ENCODE measurements at regions not wholly inside any gene's neighbourhood (a gene's known extent, or its start where the extent isn't known, plus 50 kb on each side); places are given as distances from the start of the nearest gene placed in this dataset.

DNA sequence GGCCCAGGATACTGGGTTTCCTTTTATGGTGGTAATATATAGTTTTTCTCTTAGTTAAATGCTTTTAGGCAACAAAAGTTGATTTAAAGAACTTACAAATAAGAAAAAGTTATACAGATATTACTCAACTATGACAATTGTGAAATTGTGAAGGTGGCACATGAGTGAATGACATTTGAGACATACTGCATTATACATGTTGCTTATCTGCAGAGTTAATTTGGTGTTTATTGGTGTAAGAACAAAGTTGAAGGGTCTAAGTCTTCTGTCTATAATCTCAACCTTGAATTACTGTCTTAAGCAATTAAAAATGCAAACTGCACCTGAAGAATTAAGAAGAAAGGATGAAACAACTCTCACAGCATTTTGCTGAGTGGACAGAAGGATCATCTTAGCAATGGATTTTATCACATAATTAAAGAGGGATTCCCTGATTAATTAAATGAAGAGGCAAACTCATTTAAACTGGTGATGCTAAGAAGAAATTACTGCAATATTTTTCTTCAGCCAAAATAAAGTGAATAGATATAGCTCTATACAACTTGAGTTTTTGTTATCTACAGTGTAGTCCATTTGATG lies 298.9 kb upstream of the TGFBR2 start:
- H3K9me3 Mint-ChIP-seq (ENCODE audit: low read depth): peaks cover 6% of the 10 kb centered on the region
- H3K27ac Mint-ChIP-seq: no peak overlapping the region
- H3K27me3 Mint-ChIP-seq: no peaks in the 10 kb centered on the region
- H3K36me3 Mint-ChIP-seq (ENCODE audit: insufficient read depth): no peaks in the 10 kb centered on the region
- DNase-seq (ENCODE audit: low spot score, unreplicated experiment): no peak
- peaks cover 2% of the 10 kb centered on the region for H3K4me1 Mint-ChIP-seq (ENCODE audit: low read depth)
- TF ChIP-seq, protein P1, sequence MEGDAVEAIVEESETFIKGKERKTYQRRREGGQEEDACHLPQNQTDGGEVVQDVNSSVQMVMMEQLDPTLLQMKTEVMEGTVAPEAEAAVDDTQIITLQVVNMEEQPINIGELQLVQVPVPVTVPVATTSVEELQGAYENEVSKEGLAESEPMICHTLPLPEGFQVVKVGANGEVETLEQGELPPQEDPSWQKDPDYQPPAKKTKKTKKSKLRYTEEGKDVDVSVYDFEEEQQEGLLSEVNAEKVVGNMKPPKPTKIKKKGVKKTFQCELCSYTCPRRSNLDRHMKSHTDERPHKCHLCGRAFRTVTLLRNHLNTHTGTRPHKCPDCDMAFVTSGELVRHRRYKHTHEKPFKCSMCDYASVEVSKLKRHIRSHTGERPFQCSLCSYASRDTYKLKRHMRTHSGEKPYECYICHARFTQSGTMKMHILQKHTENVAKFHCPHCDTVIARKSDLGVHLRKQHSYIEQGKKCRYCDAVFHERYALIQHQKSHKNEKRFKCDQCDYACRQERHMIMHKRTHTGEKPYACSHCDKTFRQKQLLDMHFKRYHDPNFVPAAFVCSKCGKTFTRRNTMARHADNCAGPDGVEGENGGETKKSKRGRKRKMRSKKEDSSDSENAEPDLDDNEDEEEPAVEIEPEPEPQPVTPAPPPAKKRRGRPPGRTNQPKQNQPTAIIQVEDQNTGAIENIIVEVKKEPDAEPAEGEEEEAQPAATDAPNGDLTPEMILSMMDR (IDR thresholded peaks at IDR 0.05; ENCODE audit: unreplicated experiment): no peak
- H3K4me3 Mint-ChIP-seq (ENCODE audit: low read depth): no peak overlapping the region

DNA sequence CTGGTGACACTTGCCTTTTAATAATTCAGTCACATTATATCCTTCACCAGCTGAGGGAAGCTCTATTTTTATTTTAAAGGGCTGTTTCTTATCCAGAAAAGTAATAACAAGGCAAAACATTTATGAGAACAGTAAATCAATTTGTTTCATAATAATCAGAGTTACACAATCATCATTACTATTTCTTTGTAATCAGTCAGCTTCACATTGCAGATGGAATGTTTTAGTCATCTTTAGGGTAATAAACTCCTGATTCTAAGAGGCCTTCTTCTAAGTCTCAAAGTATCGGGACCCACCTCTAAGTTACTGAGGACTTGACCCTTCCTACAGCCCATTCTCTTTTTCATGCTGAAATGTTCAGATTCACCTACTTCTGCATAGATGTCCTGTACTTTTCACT lies 298.3 kb upstream of the TGFBR2 start:
- H3K4me1 Mint-ChIP-seq (ENCODE audit: low read depth): peaks cover 2% of the 10 kb centered on the region
- no peak overlapping the region for H3K27ac Mint-ChIP-seq
- no peaks in the 10 kb centered on the region for H3K36me3 Mint-ChIP-seq (ENCODE audit: insufficient read depth)
- H3K9me3 Mint-ChIP-seq (ENCODE audit: low read depth): peaks cover 6% of the 10 kb centered on the region
- DNase-seq (ENCODE audit: low spot score, unreplicated experiment): no peak
- no peak overlapping the region for H3K4me3 Mint-ChIP-seq (ENCODE audit: low read depth)
- TF ChIP-seq, protein P1 (IDR thresholded peaks at IDR 0.05; ENCODE audit: unreplicated experiment): no peak
- H3K27me3 Mint-ChIP-seq: no peaks in the 10 kb centered on the region

DNA sequence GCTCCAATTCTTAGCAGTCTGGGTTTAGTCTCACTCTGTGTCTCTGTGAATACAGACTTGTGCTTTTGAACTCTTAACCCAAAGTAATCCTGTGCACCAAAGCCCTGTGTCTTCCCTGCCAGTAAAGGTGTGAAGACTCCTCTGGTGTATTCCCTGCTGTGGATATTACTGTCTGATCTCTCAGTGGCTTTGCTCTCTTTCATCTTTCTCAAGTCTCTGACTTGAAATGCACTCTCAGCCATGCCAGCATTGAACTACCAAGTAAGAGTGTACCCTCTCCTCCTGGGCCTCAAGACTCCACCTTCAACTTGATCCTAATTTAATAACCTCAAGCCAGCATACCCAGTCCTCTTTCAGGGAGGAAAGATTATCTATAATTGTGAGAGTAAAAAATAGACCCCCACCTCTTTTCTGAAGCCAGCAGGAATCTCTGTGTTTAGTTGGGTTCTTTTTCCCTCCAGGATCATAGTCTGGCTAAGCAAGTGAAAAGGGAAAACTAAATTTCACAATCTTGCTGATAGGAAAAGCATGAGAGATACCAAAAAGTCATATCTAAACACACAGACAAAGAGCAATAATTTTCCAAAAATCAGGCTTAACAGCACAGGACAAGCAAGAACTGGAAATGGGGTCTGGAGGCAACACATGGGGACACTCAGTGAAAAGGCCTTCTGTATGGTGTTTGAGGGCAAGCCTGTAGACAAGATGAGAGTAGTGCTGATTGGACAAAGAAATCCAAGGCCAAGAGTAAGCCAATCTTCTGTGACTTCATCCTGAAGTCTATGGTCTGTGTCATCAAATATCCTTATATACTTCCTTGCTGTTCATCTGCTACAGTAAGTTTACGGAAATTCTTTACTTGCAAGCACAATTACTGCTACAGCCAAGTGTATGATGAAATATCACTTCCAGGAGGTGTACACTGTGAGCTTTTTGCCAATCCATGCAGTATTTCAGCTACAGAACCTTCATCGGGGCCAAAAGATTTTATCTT lies 296.1 kb upstream of the TGFBR2 start:
- no peaks in the 10 kb centered on the region for H3K27me3 Mint-ChIP-seq
- H3K27ac Mint-ChIP-seq: no peak overlapping the region
- no peak overlapping the region for H3K4me3 Mint-ChIP-seq (ENCODE audit: low read depth)
- TF ChIP-seq, protein P1 (IDR thresholded peaks at IDR 0.05; ENCODE audit: unreplicated experiment): no peak
- H3K9me3 Mint-ChIP-seq (ENCODE audit: low read depth): peaks cover 4% of the 10 kb centered on the region
- H3K36me3 Mint-ChIP-seq (ENCODE audit: insufficient read depth): no peaks in the 10 kb centered on the region
- H3K4me1 Mint-ChIP-seq (ENCODE audit: low read depth): peaks cover 2% of the 10 kb centered on the region
- no peak for DNase-seq (ENCODE audit: low spot score, unreplicated experiment)

DNA sequence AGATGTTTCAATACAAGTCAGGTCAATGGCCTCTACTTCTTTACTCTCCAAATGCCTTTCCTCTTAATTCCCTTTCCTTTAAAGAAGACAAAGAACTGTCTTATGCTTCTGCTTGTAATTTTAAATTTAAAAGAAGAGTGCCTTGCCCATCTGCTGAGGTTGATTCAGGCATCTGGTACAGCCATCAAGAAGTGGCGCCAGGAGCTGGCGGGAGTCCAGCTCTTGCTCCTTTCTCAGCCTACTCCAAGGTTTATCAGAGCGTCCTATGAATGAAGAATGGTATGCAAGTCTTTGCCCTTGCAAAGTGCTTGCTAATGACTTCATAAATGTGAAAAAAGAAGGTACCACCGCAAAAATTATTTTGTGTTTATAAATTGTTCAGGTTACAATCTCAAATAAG lies 294.6 kb upstream of the TGFBR2 start:
- TF ChIP-seq, protein P1 (IDR thresholded peaks at IDR 0.05; ENCODE audit: unreplicated experiment): no peak
- Mint-ChIP-seq H3K4me1 (ENCODE audit: low read depth) (no peaks in the 10 kb centered on the region), H3K4me3 (ENCODE audit: low read depth) (no peak overlapping the region), H3K36me3 (ENCODE audit: insufficient read depth) (no peaks in the 10 kb centered on the region), H3K27ac (no peak overlapping the region), H3K27me3 (no peaks in the 10 kb centered on the region), H3K9me3 (ENCODE audit: low read depth) (peaks cover 1% of the 10 kb centered on the region)
- no peak for DNase-seq (ENCODE audit: low spot score, unreplicated experiment)

DNA sequence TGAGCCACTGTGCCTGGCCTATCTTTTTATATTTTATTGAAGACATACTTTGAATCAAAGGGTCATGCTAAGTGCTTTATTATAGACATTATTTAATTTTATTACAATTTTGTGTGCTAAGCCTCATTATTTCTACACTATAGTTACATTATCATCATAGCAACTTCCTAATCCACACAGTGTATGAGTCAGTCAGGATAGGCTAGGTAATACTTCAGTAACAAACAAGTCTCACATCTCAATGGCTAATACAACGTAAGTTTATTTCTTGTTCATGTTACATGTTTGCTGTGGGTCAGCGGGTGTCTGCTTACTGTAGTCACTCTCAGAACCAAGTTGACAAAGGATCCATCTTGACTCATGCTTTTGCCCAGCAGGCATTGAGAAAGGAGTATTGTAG lies 292.6 kb upstream of the TGFBR2 start:
- DNase-seq (ENCODE audit: low spot score, unreplicated experiment): no peak
- Mint-ChIP-seq H3K4me3 (ENCODE audit: low read depth) (no peak overlapping the region), H3K36me3 (ENCODE audit: insufficient read depth) (no peaks in the 10 kb centered on the region), H3K9me3 (ENCODE audit: low read depth) (peaks cover 3% of the 10 kb centered on the region), H3K4me1 (ENCODE audit: low read depth) (no peaks in the 10 kb centered on the region), H3K27ac (no peak overlapping the region), H3K27me3 (no peaks in the 10 kb centered on the region)
- TF ChIP-seq, protein P1 (IDR thresholded peaks at IDR 0.05; ENCODE audit: unreplicated experiment): no peak
